NCI-H748 (cell line): ENCODE measurements at regions not wholly inside any gene's neighbourhood (a gene's known extent, or its start where the extent isn't known, plus 50 kb on each side); places are given as distances from the start of the nearest gene placed in this dataset.

Experiments
- DNase-seq: peaks from one replicate; lab custom pipeline; 2025; ENCODE audit not compliant: unreplicated experiment; lab: John Stamatoyannopoulos, UW

GRCh38 chr10:130833596-130833995 lies 477.9 kb downstream of the TCERG1L start:
- DNase-seq, result no peak

- no peak for DNase-seq
These were observed 477.4 kb downstream of the TCERG1L start for GRCh38 chr10:130834170-130834569.

GRCh38 chr10:130834573-130834972 lies 476.9 kb downstream of the TCERG1L start:
- DNase-seq, result no peak

GRCh38 chr10:130835068-130835467 lies 476.5 kb downstream of the TCERG1L start:
- no peak for DNase-seq

- no peak for DNase-seq
These were observed 475.2 kb downstream of the TCERG1L start for GRCh38 chr10:130836344-130836743.

GRCh38 chr10:130843051-130843653 lies 468.4 kb downstream of the TCERG1L start:
- no peak for DNase-seq

GRCh38 chr10:130844310-130844709 lies 467.2 kb downstream of the TCERG1L start:
- no peak for DNase-seq

- no peak for DNase-seq
These were observed 464.4 kb downstream of the TCERG1L start for GRCh38 chr10:130847170-130847569.

- DNase-seq, result no peak
These were observed 462.7 kb downstream of the TCERG1L start for GRCh38 chr10:130848855-130849254.

- DNase-seq, result no peak
These were observed 457.4 kb downstream of the TCERG1L start for GRCh38 chr10:130854151-130854550.

- DNase-seq, result no peak
These were observed 453.8 kb downstream of the TCERG1L start for GRCh38 chr10:130857631-130858295.

GRCh38 chr10:130858626-130859025 lies 452.9 kb downstream of the TCERG1L start:
- no peak for DNase-seq

- DNase-seq, result no peak
These were observed 452.1 kb downstream of the TCERG1L start for GRCh38 chr10:130859427-130859826.

- no peak for DNase-seq
These were observed 449.4 kb downstream of the TCERG1L start for GRCh38 chr10:130862122-130862521.

- DNase-seq, result no peak
These were observed 448.9 kb downstream of the TCERG1L start for GRCh38 chr10:130862626-130863025.

- no peak for DNase-seq
These were observed 448.5 kb downstream of the TCERG1L start for GRCh38 chr10:130863044-130863443.

GRCh38 chr10:130864961-130865818 lies 446.3 kb downstream of the TCERG1L start:
- DNase-seq, result no peak

GRCh38 chr10:130866857-130867256 lies 444.7 kb downstream of the TCERG1L start:
- no peak for DNase-seq

GRCh38 chr10:130867446-130868194 lies 443.9 kb downstream of the TCERG1L start:
- no peak for DNase-seq

- DNase-seq, result no peak
These were observed 442.2 kb downstream of the TCERG1L start for GRCh38 chr10:130869179-130869841.

GRCh38 chr10:130871406-130871805 lies 440.1 kb downstream of the TCERG1L start:
- DNase-seq, result no peak
